OCI-LY1 (cell line): ENCODE measurements at regions not wholly inside any gene's neighbourhood (a gene's known extent, or its start where the extent isn't known, plus 50 kb on each side); places are given as distances from the start of the nearest gene placed in this dataset.

Experiments used
- H2AFZ ChIP-seq: fragments of 200-600 bp; sonication (generic), shearing (Covaris generic); 2 replicates; pipeline ENCODE4 v1.6.0; 2014; ENCODE audit warnings: antibody characterized with exemption, mild to moderate bottlenecking, low read length
- H3F3A ChIP-seq: fragments of 200-600 bp; sonication (generic), shearing (Covaris generic); 2 replicates; pipeline ENCODE4 v1.6.0; 2014; ENCODE audit warnings: mild to moderate bottlenecking, antibody characterized with exemption, low read length, moderate library complexity; ENCODE audit not compliant: insufficient read depth
- H3K27ac ChIP-seq: fragments of 200-600 bp; sonication (generic); 2 replicates; pipeline ENCODE4 v1.5.1; 2014; ENCODE audit warnings: low read length, mixed run types, mild to moderate bottlenecking, low read depth; ENCODE audit not compliant: poor library complexity, severe bottlenecking
- H3K27me3 ChIP-seq: fragments of 200-600 bp; sonication (generic); 2 replicates; pipeline ENCODE4 v1.6.0; 2014; ENCODE audit warnings: antibody characterized with exemption, mild to moderate bottlenecking, low read length, moderate library complexity; ENCODE audit not compliant: insufficient read depth
- H3K36me3 ChIP-seq: fragments of 200-600 bp; sonication (generic); 2 replicates; pipeline ENCODE4 v1.6.1; 2014; ENCODE audit warnings: mild to moderate bottlenecking, antibody characterized with exemption, low read length, moderate library complexity, mixed read lengths; ENCODE audit not compliant: insufficient read depth
- H3K4me1 ChIP-seq: fragments of 200-600 bp; sonication (generic); 2 replicates; pipeline ENCODE4 v1.5.1; 2014; ENCODE audit warnings: mild to moderate bottlenecking, low read length, moderate library complexity; ENCODE audit not compliant: insufficient read depth, severe bottlenecking
- H3K4me2 ChIP-seq: fragments of 200-600 bp; sonication (generic), shearing (Covaris generic); 2 replicates; pipeline ENCODE4 v1.6.1; 2014; ENCODE audit warnings: low read length
- H3K4me3 ChIP-seq: fragments of 200-600 bp; sonication (generic); 2 replicates; pipeline ENCODE4 v1.5.1; 2014; ENCODE audit warnings: low read length, low read depth, mild to moderate bottlenecking, mixed read lengths; ENCODE audit not compliant: poor library complexity, severe bottlenecking
- H3K79me2 ChIP-seq: fragments of 200-600 bp; shearing (Covaris generic); 2 replicates; pipeline ENCODE4 v1.6.1; 2016; ENCODE audit warnings: mixed run types, low read length, mixed read lengths; ENCODE audit not compliant: insufficient read depth
- H3K9ac ChIP-seq: fragments of 200-600 bp; sonication (generic), shearing (Covaris generic); 2 replicates; pipeline ENCODE4 v1.6.1; 2014; ENCODE audit warnings: mild to moderate bottlenecking, low read length, mixed read lengths
- H3K9me2 ChIP-seq: fragments of 200-600 bp; sonication (generic), shearing (Covaris generic); 2 replicates; pipeline ENCODE4 v1.6.1; 2014; ENCODE audit warnings: low read depth, mild to moderate bottlenecking, low read length, mixed read lengths
- H3K9me3 ChIP-seq: fragments of 200-600 bp; shearing (Covaris generic); 2 replicates; pipeline ENCODE4 v1.6.1; 2014; ENCODE audit warnings: low read length, mixed read lengths
- H4K20me1 ChIP-seq: fragments of 200-600 bp; sonication (generic), shearing (Covaris generic); 2 replicates; pipeline ENCODE4 v1.6.0; 2016; ENCODE audit warnings: mild to moderate bottlenecking, low read length; ENCODE audit not compliant: insufficient read depth
- EZH2 ChIP-seq: fragments of 200-600 bp; sonication (generic), shearing (Covaris generic); IDR thresholded peaks from 2 replicates; pipeline ENCODE4 v1.8.0; 2017; ENCODE audit warnings: borderline replicate concordance, mixed run types, mild to moderate bottlenecking, antibody characterized with exemption, low read length, moderate library complexity, mixed read lengths
- TF ChIP-seq, protein P1 (sequence below): fragments of 200-600 bp; sonication (generic), shearing (Covaris generic); IDR thresholded peaks from 2 replicates; pipeline ENCODE4 v1.5.1; 2017; ENCODE audit warnings: mild to moderate bottlenecking, antibody characterized with exemption, low read length, moderate library complexity, mixed read lengths

DNA sequence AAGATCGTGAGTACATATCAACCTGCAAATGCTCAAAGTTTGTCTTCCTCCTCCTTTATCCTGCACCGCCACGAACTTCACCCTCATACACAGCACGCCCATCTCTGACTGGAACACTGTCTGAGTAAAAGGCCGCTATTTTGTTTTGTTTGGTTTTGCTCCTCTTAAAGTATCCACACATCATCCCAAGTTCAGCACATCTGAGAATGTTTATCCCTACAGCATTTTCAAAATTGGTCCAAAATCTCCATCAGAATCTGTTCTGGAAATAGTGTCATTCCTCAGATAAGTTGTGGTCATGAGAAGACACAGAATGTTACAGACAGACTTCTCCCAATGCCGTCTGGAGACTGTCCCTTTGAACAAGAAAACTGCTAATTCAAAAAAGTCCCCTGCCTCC, 251.6 kb upstream of the ARID1B start:
- TF ChIP-seq, protein P1, sequence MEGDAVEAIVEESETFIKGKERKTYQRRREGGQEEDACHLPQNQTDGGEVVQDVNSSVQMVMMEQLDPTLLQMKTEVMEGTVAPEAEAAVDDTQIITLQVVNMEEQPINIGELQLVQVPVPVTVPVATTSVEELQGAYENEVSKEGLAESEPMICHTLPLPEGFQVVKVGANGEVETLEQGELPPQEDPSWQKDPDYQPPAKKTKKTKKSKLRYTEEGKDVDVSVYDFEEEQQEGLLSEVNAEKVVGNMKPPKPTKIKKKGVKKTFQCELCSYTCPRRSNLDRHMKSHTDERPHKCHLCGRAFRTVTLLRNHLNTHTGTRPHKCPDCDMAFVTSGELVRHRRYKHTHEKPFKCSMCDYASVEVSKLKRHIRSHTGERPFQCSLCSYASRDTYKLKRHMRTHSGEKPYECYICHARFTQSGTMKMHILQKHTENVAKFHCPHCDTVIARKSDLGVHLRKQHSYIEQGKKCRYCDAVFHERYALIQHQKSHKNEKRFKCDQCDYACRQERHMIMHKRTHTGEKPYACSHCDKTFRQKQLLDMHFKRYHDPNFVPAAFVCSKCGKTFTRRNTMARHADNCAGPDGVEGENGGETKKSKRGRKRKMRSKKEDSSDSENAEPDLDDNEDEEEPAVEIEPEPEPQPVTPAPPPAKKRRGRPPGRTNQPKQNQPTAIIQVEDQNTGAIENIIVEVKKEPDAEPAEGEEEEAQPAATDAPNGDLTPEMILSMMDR: no peak
- no peak for TF ChIP-seq EZH2
- Histone ChIP-seq H2AFZ (no peak overlapping the region), H3K27me3 (no peaks in the 10 kb centered on the region), H3K4me1 (no peaks in the 10 kb centered on the region), H3K36me3 (no peaks in the 10 kb centered on the region), H3K9me2 (no peaks in the 10 kb centered on the region), H3K9me3 (0 out of 2 replicates have a peak, but pooled peaks cover 2% of the 10 kb centered on the region), H3K9ac (no peak overlapping the region), H3K4me2 (no peak overlapping the region), H3F3A (no peaks in the 10 kb centered on the region), H4K20me1 (no peaks in the 10 kb centered on the region), H3K79me2 (no peaks in the 10 kb centered on the region), H3K4me3 (no peak overlapping the region), H3K27ac (no peak overlapping the region)

- Histone ChIP-seq H3K9ac (no peak overlapping the region), H3K9me3 (peaks cover 8% of the 10 kb centered on the region; the same call in 1 of the 2 replicates), H3F3A (no peaks in the 10 kb centered on the region), H4K20me1 (no peaks in the 10 kb centered on the region), H3K4me1 (no peaks in the 10 kb centered on the region), H3K27me3 (no peaks in the 10 kb centered on the region), H3K4me2 (no peak overlapping the region), H3K79me2 (no peaks in the 10 kb centered on the region), H3K27ac (no peak overlapping the region), H2AFZ (no peak overlapping the region), H3K4me3 (no peak overlapping the region), H3K36me3 (no peaks in the 10 kb centered on the region), H3K9me2 (no peaks in the 10 kb centered on the region)
- no peak for TF ChIP-seq EZH2
- TF ChIP-seq, protein P1: no peak
Observed at GRCh38 chr6:156519940-156520339, 257.2 kb upstream of the ARID1B start.

GRCh38 chr6:156517088-156517487, 260.1 kb upstream of the ARID1B start:
- Histone ChIP-seq H3K79me2 (no peaks in the 10 kb centered on the region), H3K4me2 (no peak overlapping the region), H3K4me1 (no peaks in the 10 kb centered on the region), H2AFZ (no peak overlapping the region), H4K20me1 (no peaks in the 10 kb centered on the region), H3F3A (no peaks in the 10 kb centered on the region), H3K36me3 (no peaks in the 10 kb centered on the region), H3K9ac (no peak overlapping the region), H3K9me3 (peaks cover 8% of the 10 kb centered on the region; the same call in 1 of the 2 replicates), H3K4me3 (no peak overlapping the region), H3K9me2 (no peaks in the 10 kb centered on the region), H3K27me3 (peaks cover 4% of the 10 kb centered on the region; the same call in 1 of the 2 replicates), H3K27ac (no peak overlapping the region)
- TF ChIP-seq, protein P1: no peak
- no peak for TF ChIP-seq EZH2
